PC-3 (cell line): ENCODE measurements at regions not wholly inside any gene's neighbourhood (a gene's known extent, or its start where the extent isn't known, plus 50 kb on each side); places are given as distances from the start of the nearest gene placed in this dataset.
"Not testable (repeated sequence)": the region's sequence is repeated elsewhere in the genome, so short reads cannot be mapped to it uniquely, and the experiment has no call there.

Source experiments
- ATAC-seq: fragments of 200-7000 bp; cut with Tn5 transposase; 2 replicates; pipeline ENCODE4 v1.9.1; 2020; ENCODE audit warnings: mild to moderate bottlenecking, moderate library complexity
- BruUV-seq: library from RNA; stranded (reverse); fragments of 400-500 nt; replicated peaks from 2 replicates; lab custom pipeline; 2021; lab: Mats Ljungman, UMichigan
- CTCF ChIA-PET: fragments of 300-600 bp; sonication (Branson Sonifier 250); formaldehyde crosslinking; loops from one replicate; lab custom pipeline; 2022; ENCODE audit warnings: antibody characterized with exemption; lab: Charles Lee
- POLR2A ChIA-PET: fragments of 300-600 bp; sonication (Branson Sonifier 250); formaldehyde crosslinking; loops from one replicate; lab custom pipeline; 2022; ENCODE audit warnings: antibody characterized with exemption; ENCODE audit not compliant: unreplicated experiment; lab: Charles Lee
- DNase-seq: peaks from one replicate; pipeline ENCODE4 v3.0.0-alpha.2; 2015
- H2AFZ ChIP-seq: fragments of 300-600 bp; sonication (generic); 2 replicates; pipeline ENCODE4 v1.6.0; 2016; ENCODE audit warnings: antibody characterized with exemption, low read length
- H3F3A ChIP-seq: fragments of 300-600 bp; sonication (generic); one replicate; pipeline ENCODE4 v1.6.0; 2017; ENCODE audit warnings: antibody characterized with exemption, low read length, control low read depth, mild to moderate bottlenecking; ENCODE audit not compliant: unreplicated experiment
- H3K27ac ChIP-seq: fragments of 300-600 bp; sonication (generic); 2 replicates; pipeline ENCODE4 v1.5.1; 2016; ENCODE audit warnings: mild to moderate bottlenecking, low read length
- H3K27me3 ChIP-seq: fragments of 300-600 bp; sonication (generic); 2 replicates; pipeline ENCODE4 v1.6.1; 2016; ENCODE audit warnings: low read length, mixed read lengths
- H3K36me3 ChIP-seq: fragments of 300-600 bp; sonication (generic); 2 replicates; pipeline ENCODE4 v1.6.1; 2016; ENCODE audit warnings: low read depth, mixed run types, low read length, mixed read lengths
- H3K4me1 ChIP-seq: fragments of 300-600 bp; sonication (generic); 2 replicates; pipeline ENCODE4 v1.5.1; 2016; ENCODE audit warnings: low read length; ENCODE audit not compliant: insufficient read depth
- H3K4me2 ChIP-seq: fragments of 300-600 bp; sonication (generic); 2 replicates; pipeline ENCODE4 v1.6.0; 2016; ENCODE audit warnings: low read length
- H3K4me3 ChIP-seq: fragments of 300-600 bp; sonication (generic); 2 replicates; pipeline ENCODE4 v1.5.1; 2016; ENCODE audit warnings: mild to moderate bottlenecking, low read length, mixed read lengths
- H3K79me2 ChIP-seq: fragments of 300-600 bp; sonication (generic); 2 replicates; pipeline ENCODE4 v1.6.1; 2017; ENCODE audit warnings: low read length, mixed read lengths
- H3K9ac ChIP-seq: fragments of 300-600 bp; sonication (generic); 2 replicates; pipeline ENCODE4 v1.6.0; 2016; ENCODE audit warnings: mild to moderate bottlenecking, low read length
- H3K9me2 ChIP-seq: fragments of 300-600 bp; sonication (generic); replicated peaks from 2 replicates; pipeline ENCODE4 v1.6.1; 2016; ENCODE audit warnings: mixed run types, low read length, mixed read lengths
- H3K9me3 ChIP-seq: fragments of 300-600 bp; sonication (generic); 2 replicates; pipeline ENCODE4 v1.6.1; 2016; ENCODE audit warnings: low read length, mixed read lengths
- H4K20me1 ChIP-seq: fragments of 300-600 bp; sonication (generic); 2 replicates; pipeline ENCODE4 v1.6.1; 2016; ENCODE audit warnings: low read length, mixed read lengths
- intact Hi-C: fragments of 100-400 bp; cut with micrococcal nuclease; formaldehyde crosslinking; loops from 2 replicates; pipeline ENCODE4 v1.9.0; 2023
- TF ChIP-seq, protein P1 (sequence below): fragments of 300-600 bp; sonication (generic); conservative IDR thresholded peaks from 2 replicates; pipeline ENCODE4 v1.5.1; 2017; ENCODE audit warnings: antibody characterized with exemption, low read depth, mild to moderate bottlenecking, low read length

DNA sequence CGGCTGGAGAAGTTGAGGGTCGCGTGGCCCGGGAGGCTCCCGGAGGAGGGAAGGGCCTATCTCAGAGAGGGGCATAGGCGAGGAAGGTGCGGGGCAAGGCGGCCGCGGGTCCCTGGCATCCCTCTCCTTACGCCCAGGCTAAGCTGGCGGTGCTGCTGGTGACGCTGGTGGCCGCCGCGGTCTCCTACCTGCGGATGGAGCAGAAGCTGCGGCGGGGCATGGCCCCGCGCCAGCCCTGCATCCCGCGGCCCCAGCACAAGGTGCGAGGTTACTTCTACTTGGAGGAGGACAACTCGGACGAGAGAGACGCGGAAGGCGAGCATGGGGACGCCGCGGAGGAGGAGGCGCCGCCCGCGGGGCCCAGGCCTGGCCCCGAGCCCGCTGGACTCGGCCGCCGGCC lies 91.9 kb upstream of the HMX1 start:
- H3K9me2 ChIP-seq, intact Hi-C loops, CTCF ChIA-PET, H4K20me1 ChIP-seq, H3K4me3 ChIP-seq, H3K9me3 ChIP-seq, H3K79me2 ChIP-seq, DNase-seq, H3K36me3 ChIP-seq, H3K9ac ChIP-seq, H2AFZ ChIP-seq, H3K4me1 ChIP-seq, H3K27ac ChIP-seq, POLR2A ChIA-PET, H3K4me2 ChIP-seq, H3F3A ChIP-seq, ATAC-seq, H3K27me3 ChIP-seq, BruUV-seq: not testable (repeated sequence)

DNA sequence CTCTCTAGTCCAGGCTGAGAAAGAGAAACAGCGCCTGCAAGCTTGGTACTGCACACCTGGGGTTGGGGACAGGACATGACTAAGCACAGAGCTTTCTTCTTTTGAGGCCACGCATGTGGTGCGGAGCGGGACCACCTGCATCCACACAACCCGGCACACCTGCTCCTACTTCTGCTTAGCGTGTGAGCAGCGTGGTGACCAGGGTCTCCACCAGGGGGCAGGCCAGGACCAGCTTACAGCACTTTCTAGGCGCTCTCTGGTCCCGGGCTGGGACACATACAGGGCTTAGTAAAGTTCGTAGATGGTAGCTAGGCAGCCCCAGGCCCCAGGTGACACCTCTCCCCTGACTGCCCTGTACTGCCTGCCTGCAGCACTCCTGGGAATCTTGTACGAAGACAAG lies 89.7 kb upstream of the HMX1 start:
- H3K4me1 ChIP-seq, H3K9me2 ChIP-seq, intact Hi-C loops, H3K9me3 ChIP-seq, H3K27ac ChIP-seq, ATAC-seq, H3K4me2 ChIP-seq, H3K4me3 ChIP-seq, H4K20me1 ChIP-seq, BruUV-seq, H3K27me3 ChIP-seq, H3K79me2 ChIP-seq, H3K9ac ChIP-seq, H3K36me3 ChIP-seq, H3F3A ChIP-seq, H2AFZ ChIP-seq, POLR2A ChIA-PET, CTCF ChIA-PET: not testable (repeated sequence)
- peak; percentile 55 for DNase-seq
- TF ChIP-seq, protein P1, sequence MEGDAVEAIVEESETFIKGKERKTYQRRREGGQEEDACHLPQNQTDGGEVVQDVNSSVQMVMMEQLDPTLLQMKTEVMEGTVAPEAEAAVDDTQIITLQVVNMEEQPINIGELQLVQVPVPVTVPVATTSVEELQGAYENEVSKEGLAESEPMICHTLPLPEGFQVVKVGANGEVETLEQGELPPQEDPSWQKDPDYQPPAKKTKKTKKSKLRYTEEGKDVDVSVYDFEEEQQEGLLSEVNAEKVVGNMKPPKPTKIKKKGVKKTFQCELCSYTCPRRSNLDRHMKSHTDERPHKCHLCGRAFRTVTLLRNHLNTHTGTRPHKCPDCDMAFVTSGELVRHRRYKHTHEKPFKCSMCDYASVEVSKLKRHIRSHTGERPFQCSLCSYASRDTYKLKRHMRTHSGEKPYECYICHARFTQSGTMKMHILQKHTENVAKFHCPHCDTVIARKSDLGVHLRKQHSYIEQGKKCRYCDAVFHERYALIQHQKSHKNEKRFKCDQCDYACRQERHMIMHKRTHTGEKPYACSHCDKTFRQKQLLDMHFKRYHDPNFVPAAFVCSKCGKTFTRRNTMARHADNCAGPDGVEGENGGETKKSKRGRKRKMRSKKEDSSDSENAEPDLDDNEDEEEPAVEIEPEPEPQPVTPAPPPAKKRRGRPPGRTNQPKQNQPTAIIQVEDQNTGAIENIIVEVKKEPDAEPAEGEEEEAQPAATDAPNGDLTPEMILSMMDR = peak; percentile 33; the same call in 1 of the 2 replicates

DNA sequence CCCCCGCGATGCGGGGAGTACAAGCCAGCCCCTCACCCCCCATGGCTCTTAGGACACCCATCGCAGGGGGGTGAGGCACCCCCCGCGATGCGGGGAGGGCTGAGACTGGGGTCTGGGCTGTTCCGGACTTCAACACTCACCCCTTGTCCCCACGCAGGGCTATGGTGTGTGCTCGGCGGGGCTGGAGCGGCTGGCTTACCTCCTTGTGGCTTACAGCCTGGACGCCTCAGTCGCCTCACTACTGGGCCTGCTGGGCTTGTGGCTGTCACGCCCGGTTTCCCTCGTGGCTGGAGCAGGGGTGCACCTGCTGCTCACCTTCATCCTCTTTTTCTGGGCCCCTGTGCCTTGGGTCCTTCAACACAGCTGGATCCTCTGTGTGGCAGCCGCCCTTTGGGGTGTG lies 87.8 kb upstream of the HMX1 start:
- H3K4me2 ChIP-seq, H3K79me2 ChIP-seq, H3K9ac ChIP-seq, H3K27me3 ChIP-seq, ATAC-seq, H3K27ac ChIP-seq, H3K36me3 ChIP-seq, H3K4me3 ChIP-seq, CTCF ChIA-PET, BruUV-seq, H3F3A ChIP-seq, H3K9me2 ChIP-seq, H4K20me1 ChIP-seq, POLR2A ChIA-PET, H3K4me1 ChIP-seq, intact Hi-C loops, H3K9me3 ChIP-seq, DNase-seq, H2AFZ ChIP-seq: not testable (repeated sequence)

DNA sequence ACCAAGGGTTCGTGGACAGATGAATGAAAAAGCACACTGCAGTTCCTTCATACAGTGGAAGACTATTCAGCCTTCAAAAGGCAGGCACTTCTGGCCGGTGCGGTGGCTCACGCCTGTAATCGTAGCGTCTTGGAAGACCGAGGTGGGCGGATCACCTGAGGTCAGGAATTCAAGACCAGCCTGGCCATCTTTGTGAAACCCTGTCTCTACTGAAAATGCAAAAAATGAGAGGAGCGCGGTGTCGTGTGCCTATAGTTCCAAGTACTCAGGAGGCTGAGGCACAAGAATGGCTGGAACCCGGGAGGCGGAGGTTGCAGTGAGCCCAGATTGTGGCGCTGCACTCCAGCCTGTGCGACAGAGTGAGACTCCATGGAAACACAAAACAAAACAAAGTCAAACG lies 82.4 kb upstream of the HMX1 start:
- H2AFZ ChIP-seq, H4K20me1 ChIP-seq, H3K9ac ChIP-seq, DNase-seq, POLR2A ChIA-PET, H3F3A ChIP-seq, ATAC-seq, H3K9me2 ChIP-seq, BruUV-seq, H3K4me3 ChIP-seq, H3K79me2 ChIP-seq, H3K36me3 ChIP-seq, H3K9me3 ChIP-seq, intact Hi-C loops, H3K27ac ChIP-seq, H3K4me2 ChIP-seq, H3K27me3 ChIP-seq, H3K4me1 ChIP-seq, CTCF ChIA-PET: not testable (repeated sequence)

DNA sequence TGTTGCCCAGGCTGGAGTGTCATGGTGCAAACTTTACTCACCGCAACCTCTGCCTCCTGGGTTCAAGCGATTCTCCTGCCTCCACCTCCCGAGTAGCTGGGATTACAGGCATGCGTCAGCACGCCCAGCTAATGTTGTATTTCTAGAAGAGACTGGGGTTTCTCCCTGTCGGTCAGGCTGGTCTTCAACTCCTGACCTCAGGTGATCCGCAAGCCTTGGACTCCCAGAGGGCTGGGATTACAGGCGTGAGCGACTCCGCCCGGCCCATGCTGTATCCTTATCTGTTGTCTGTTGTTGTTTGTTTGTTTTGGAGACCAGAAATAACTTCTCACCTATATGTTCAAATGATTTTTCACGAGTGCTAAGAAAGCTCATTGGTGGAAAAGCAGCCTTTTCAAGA lies 81.2 kb upstream of the HMX1 start:
- H3K4me1 ChIP-seq, H3K4me3 ChIP-seq, H3K4me2 ChIP-seq, CTCF ChIA-PET, H2AFZ ChIP-seq, H3K9me3 ChIP-seq, DNase-seq, H4K20me1 ChIP-seq, H3K36me3 ChIP-seq, H3K27ac ChIP-seq, ATAC-seq, H3K79me2 ChIP-seq, H3K9me2 ChIP-seq, H3K27me3 ChIP-seq, POLR2A ChIA-PET, intact Hi-C loops, BruUV-seq, H3K9ac ChIP-seq, H3F3A ChIP-seq: not testable (repeated sequence)

DNA sequence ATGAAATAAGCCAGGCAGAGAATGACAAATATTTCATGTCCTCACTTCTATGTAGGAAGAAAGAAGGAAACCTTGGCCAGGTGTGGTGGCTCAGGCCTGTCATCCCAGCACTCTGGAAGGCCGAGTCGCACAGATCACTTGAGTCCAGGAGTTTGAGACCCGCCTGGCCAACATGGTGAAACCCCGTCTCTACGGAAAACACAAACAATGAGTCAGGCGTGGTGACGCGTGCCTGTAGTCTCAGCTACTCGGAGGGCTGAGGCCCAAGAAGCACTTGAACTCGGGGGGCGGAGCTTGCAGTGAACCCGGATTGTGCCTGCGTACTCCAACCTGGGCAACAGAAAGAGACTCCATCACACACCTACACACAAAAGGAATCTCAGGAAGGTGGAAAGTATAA lies 80.5 kb upstream of the HMX1 start:
- H3K27ac ChIP-seq, H3K4me1 ChIP-seq, intact Hi-C loops, DNase-seq, ATAC-seq, H2AFZ ChIP-seq, H3K9me3 ChIP-seq, H3K79me2 ChIP-seq, H3K4me2 ChIP-seq, H3K9ac ChIP-seq, H3K27me3 ChIP-seq, H4K20me1 ChIP-seq, H3K4me3 ChIP-seq, CTCF ChIA-PET, H3K36me3 ChIP-seq, H3F3A ChIP-seq, BruUV-seq, H3K9me2 ChIP-seq: not testable (repeated sequence)
- POLR2A ChIA-PET = interaction anchor here (0.6 kb wide), 1 partner anchor 1281 kb away, joined by 3 read pairs; no protein-coding TSS in a partner anchor
